Daoy (cell line): ENCODE measurements at regions not wholly inside any gene's neighbourhood (a gene's known extent, or its start where the extent isn't known, plus 50 kb on each side); places are given as distances from the start of the nearest gene placed in this dataset.
"Not testable (repeated sequence)": the region's sequence is repeated elsewhere in the genome, so short reads cannot be mapped to it uniquely, and the experiment has no call there.

Experiments used
- DNase-seq: peaks from one replicate; pipeline ENCODE4 v3.0.0-alpha.2; 2015; ENCODE audit warnings: low read depth

DNA sequence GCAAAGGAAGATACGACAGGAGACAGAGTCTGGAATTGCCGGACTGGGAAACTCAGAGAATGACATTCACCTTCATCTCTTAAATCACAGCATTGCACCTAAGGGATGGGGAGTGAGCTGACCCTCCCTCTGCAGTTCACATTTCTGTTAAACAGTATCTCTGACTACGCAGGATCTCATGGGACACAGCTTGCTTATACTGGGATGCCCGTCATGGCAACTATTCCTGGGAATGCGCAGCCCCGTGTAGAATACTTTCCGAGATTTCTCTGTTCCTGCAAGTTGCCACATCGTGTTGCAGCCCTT lies 232.5 kb upstream of the HES1 start:
- no peak for DNase-seq

- no peak for DNase-seq
Observed at GRCh38 chr3:193903966-193904365, 232.0 kb upstream of the HES1 start.

GRCh38 chr3:193905541-193906396 lies 230.2 kb upstream of the HES1 start:
- peak; percentile 32 for DNase-seq

DNA sequence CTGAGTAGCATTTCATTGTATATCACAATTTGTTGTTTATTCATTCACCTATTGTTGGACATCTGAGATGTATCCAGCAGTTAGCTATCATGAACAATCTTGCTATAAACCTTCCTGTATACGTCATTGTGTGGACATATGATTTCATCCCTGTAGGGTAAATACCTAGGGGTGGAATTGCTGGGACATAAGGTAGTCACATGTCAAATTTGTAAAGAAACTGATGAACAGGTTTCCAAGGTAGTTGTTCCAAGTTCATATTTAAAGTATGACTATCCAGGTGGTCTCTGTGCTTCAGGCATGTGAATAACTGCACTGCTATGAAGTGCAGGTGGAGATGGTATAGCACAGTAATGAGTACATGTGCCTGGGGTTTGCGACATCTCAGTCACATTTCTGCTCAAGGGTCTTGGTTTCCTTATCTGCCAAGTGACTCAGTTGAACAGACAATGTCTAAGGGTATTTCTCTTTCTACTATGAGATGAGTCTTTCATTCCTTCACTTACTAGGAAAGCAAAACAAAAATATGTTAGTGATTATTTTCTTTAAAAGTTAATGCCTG lies 229.0 kb upstream of the HES1 start:
- no peak for DNase-seq

DNA sequence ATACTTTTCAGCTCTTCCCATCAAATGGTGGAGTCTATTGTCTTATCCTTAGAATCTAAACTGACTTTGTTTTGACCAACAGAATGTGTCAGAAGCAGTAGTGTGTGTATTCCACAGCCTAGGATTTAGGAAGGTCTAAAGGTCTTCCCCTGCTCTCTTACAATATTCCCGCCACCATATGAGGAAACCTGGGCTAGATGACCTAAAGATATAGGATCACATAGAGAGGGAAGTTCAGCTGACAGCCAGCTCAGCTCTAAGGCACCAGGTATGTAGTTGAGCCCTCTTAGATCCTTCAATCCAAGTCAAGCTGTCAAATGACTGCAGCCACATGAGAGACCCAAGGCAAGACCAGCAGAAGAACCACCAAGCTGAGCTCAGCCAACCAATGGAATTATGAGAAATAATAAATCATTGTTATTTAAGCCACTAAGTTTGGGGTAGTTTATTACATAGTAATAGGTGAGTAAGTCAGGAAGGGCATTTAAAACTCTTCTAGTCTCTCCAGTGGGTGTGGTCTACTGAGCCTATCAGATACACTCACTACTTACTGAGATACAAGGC lies 227.7 kb upstream of the HES1 start:
- no peak for DNase-seq

GRCh38 chr3:193909387-193909786 lies 226.6 kb upstream of the HES1 start:
- DNase-seq: no peak

- DNase-seq: no peak
Observed at GRCh38 chr3:193910310-193910709, 225.6 kb upstream of the HES1 start.

DNA sequence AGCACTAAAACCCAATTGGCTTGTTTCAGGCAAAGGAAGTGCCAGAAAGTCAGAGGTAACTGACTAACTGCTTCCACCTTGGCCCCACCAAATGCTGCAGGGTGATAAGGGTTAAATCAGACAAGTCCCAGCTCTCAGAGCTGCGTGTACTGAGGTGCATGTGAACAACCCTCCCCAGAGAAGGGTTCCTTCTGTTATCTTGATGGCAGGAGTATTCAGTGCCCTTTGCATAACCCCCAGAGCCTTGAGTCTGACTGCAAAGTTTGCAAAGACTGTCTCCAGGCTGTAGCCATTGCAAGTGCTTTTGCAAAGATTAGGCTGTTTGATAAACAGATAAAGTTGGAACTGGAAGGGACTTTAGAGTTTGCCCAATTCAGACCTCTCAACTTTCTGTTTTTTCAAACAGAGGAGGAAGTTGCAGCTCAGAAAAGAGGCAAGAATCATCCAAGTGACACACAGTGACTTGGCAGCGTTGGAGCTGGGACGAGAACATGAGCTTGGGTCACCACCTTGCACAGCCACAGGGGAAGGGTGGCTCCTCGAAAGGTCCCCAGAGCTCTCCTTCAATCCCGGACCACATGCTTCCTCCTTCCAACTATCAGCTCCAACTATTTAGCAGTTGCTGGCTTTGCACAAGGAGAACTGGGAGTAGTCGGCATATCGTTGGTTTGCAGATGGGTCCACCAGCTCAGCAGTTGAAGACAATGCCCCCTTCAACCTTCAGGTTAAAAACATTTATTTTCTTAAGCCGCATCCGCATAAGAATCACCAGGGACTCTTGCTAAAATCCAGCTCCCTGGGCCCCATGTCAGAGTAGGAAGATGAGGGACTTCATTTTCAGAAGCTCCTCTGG lies 224.8 kb upstream of the HES1 start:
- no peak for DNase-seq

- no peak for DNase-seq
Observed at GRCh38 chr3:193911784-193912340, 224.1 kb upstream of the HES1 start.

GRCh38 chr3:193912621-193913178 lies 223.2 kb upstream of the HES1 start:
- DNase-seq: no peak

- DNase-seq: no peak
Observed at GRCh38 chr3:193914602-193915001, 221.3 kb upstream of the HES1 start.

GRCh38 chr3:193915099-193915498 lies 220.8 kb upstream of the HES1 start:
- DNase-seq: no peak

DNA sequence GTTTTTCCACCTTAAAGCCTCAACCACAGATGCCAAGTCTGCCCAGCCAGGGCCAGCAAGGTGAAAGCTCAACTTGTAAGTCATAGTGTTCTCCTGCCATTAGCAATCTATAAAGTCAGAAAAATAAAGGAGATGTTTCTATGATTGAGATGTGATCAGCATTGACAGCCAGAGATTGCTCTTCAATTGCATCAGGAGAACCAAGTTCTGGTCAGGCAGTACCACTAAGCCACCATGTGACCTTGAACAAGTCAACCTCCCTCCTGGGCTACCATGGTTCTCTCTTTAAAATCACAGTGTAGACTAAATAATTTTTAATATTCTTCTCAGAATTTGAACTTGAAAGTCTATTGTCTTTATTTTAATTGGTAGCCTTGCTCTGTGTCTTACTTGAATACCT lies 220.3 kb upstream of the HES1 start:
- DNase-seq: no peak

DNA sequence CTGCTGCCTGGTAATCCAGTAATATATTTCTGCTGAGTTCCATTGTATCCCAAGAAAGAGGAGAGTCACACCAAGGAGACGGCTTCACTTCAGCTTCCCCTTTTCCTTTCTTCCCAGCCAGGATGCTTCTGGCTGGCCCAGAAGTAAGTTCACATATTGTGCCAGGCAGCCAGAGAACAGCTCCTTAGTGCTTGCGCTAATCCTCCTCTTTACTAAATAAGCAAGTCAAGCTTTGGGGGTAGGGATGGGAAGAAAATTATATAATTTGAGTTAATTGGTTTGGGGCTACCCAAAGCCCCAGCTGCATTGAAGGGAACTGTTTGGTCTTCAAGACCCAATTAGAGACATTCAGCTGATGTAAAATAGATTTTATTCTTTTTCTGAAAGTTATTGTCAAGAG lies 218.8 kb upstream of the HES1 start:
- no peak for DNase-seq

- no peak for DNase-seq
Observed at GRCh38 chr3:193921465-193921864, 214.5 kb upstream of the HES1 start.

DNA sequence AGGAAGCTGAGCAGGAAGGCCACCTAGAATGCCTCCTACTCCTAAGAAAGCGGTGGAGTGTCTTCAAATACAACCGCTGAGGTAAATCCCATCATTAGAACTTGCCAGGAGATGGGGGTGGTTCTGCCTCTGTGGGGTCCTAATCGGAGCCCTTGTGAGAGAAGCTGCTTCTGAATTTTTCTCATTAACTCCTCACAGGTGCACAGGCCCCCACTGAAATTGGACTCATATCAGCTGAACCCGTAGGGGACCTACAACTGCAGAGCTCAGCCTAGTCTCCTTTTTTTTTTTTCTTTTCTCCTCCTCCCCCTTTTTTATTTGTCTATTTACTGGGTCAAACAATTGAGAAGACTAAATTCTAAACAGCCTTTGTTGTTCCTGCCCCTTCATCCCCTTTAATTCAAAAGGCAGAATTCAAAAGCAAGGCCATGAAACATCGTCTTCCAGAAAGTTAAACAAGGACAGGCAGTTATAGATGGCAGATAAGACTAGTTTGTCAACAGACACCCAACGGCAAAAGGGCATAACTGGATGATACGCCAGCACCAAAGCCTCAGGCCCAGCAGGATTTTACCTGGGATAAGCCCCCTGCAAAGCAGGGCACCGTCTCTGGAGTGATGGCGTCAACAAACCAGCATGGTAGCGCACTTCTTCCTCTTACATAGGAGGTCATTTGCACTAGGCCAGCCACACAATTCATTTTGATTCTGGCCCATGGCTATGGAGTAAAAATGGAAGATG lies 213.7 kb upstream of the HES1 start:
- DNase-seq: no peak

DNA sequence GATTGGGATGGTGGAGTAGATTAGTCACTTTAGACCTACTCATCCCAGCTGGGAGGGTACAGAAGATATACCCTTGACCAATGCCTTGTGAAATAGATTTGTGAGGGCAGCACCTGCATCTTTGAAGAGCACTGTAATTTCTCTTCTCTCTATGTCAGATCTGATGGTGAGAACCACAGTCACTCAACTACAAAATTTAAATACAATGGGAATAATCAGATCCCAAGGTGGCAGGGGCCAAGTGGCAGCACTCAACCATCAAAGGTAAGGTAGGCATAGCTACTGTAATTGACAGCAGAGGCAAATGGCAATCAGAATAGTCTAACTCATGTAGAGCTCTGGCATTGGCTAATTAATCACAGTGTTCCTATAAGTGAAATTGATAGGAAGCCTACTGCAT lies 212.0 kb upstream of the HES1 start:
- not testable (repeated sequence) for DNase-seq

GRCh38 chr3:193926071-193926470 lies 209.9 kb upstream of the HES1 start:
- not testable (repeated sequence) for DNase-seq

DNA sequence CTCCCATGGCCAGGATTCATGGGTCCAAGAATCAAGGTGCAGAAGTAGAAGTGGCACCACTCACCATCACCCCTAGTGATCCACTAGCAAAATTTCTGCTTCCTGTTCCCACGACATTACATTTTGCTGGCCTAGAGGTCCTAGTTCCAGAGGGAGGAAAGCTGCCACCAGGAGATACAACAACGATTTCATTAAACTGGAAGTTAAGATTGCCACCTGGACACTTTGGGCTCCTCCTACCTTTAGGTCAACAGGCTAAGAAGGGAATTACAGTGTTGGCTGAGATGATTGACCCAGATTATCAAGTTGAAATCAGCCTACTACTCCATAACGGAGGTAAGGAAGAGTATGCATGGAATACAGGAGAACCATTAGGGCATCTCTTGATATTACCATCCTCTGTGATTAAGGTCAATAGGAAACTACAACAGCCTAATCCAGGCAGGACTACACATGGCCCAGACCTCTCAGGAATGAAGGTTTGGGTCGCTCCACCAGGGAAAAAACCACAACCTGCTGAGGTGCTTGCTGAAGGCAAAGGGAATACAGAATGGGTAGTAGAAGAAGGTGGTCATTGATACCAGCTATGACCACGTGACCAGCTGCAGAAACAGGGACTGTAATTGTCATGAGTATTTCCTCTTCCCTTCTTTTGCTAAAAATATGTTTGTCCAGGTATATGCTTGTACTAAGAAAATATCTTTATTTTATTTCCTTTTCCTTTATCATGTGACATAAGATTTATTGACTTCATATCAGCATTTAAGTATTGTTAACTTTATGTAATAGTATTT lies 208.3 kb upstream of the HES1 start:
- DNase-seq: not testable (repeated sequence)
